Neural progenitor cell (in vitro differentiated cells): ENCODE measurements at regions not wholly inside any gene's neighbourhood (a gene's known extent, or its start where the extent isn't known, plus 50 kb on each side); places are given as distances from the start of the nearest gene placed in this dataset.

Source experiments
- DNase-seq: peaks from one replicate; pipeline ENCODE4 v3.0.0-alpha.2; 2016; ENCODE audit warnings: low spot score
- H2AFZ ChIP-seq: fragments of 200-600 bp; sonication (generic); replicated peaks from 2 replicates; pipeline ENCODE4 v1.6.1; 2016; ENCODE audit warnings: antibody characterized with exemption
- H3F3A ChIP-seq: fragments of 200-600 bp; sonication (generic); 2 replicates; pipeline ENCODE4 v1.6.1; 2016; ENCODE audit warnings: antibody characterized with exemption, low read depth
- H3K27ac ChIP-seq: fragments of 200-600 bp; sonication (generic); 2 replicates; pipeline ENCODE4 v1.5.1; 2016; ENCODE audit warnings: mild to moderate bottlenecking
- H3K27me3 ChIP-seq: fragments of 200-600 bp; sonication (generic); 2 replicates; pipeline ENCODE4 v1.6.1; 2016; ENCODE audit warnings: mild to moderate bottlenecking, moderate library complexity
- H3K36me3 ChIP-seq: fragments of 200-600 bp; sonication (generic); 2 replicates; pipeline ENCODE4 v1.5.1; 2016
- H3K4me1 ChIP-seq: fragments of 200-600 bp; sonication (generic); 2 replicates; pipeline ENCODE4 v1.6.1; 2016; ENCODE audit warnings: mixed run types
- H3K4me2 ChIP-seq: fragments of 200-600 bp; sonication (generic); 2 replicates; pipeline ENCODE4 v1.6.1; 2016
- H3K4me3 ChIP-seq: fragments of 200-600 bp; sonication (generic); 2 replicates; pipeline ENCODE4 v1.5.1; 2016
- H3K79me2 ChIP-seq: fragments of 200-600 bp; sonication (generic); 2 replicates; pipeline ENCODE4 v1.6.1; 2016; ENCODE audit warnings: low read depth
- H3K9ac ChIP-seq: fragments of 200-600 bp; sonication (generic); 2 replicates; pipeline ENCODE4 v1.6.1; 2016
- H3K9me3 ChIP-seq: fragments of 200-600 bp; sonication (generic); 2 replicates; pipeline ENCODE4 v1.5.1; 2016; ENCODE audit warnings: low read depth
- H4K20me1 ChIP-seq: fragments of 200-600 bp; sonication (generic); 2 replicates; pipeline ENCODE4 v1.6.1; 2016; ENCODE audit warnings: low read depth
- H3K27ac Mint-ChIP-seq: 3 replicates; pipeline ENCODE4 v1.8.0; 2021; ENCODE audit warnings: mixed read lengths
- H3K27me3 Mint-ChIP-seq: 2 replicates; pipeline ENCODE4 v1.8.0; 2022; ENCODE audit warnings: low read depth, mild to moderate bottlenecking, inconsistent platforms, moderate library complexity, mixed read lengths; ENCODE audit not compliant: insufficient read depth
- H3K36me3 Mint-ChIP-seq: 3 replicates; pipeline ENCODE4 v1.8.0; 2021; ENCODE audit warnings: mixed read lengths
- H3K4me1 Mint-ChIP-seq: 3 replicates; pipeline ENCODE4 v1.8.0; 2021; ENCODE audit warnings: mixed read lengths
- H3K4me3 Mint-ChIP-seq: 3 replicates; pipeline ENCODE4 v1.8.0; 2021; ENCODE audit warnings: mild to moderate bottlenecking, moderate library complexity, mixed read lengths
- H3K9me3 Mint-ChIP-seq: 3 replicates; pipeline ENCODE4 v1.8.0; 2020; ENCODE audit warnings: mixed read lengths
- EZH2 ChIP-seq: fragments of 200-600 bp; sonication (generic); IDR thresholded peaks from 2 replicates; pipeline ENCODE4 v1.6.1; 2017; ENCODE audit warnings: antibody characterized with exemption, mild to moderate bottlenecking, moderate library complexity
- EZH2phosphoT487 ChIP-seq: fragments of 200-600 bp; sonication (generic); IDR thresholded peaks from 2 replicates; pipeline ENCODE4 v1.6.1; 2017; ENCODE audit warnings: antibody characterized with exemption
- TF ChIP-seq, protein P1 (sequence below): fragments of 200-600 bp; sonication (generic); IDR thresholded peaks from 2 replicates; pipeline ENCODE4 v1.5.1; 2017; ENCODE audit warnings: antibody characterized with exemption, mild to moderate bottlenecking

DNA sequence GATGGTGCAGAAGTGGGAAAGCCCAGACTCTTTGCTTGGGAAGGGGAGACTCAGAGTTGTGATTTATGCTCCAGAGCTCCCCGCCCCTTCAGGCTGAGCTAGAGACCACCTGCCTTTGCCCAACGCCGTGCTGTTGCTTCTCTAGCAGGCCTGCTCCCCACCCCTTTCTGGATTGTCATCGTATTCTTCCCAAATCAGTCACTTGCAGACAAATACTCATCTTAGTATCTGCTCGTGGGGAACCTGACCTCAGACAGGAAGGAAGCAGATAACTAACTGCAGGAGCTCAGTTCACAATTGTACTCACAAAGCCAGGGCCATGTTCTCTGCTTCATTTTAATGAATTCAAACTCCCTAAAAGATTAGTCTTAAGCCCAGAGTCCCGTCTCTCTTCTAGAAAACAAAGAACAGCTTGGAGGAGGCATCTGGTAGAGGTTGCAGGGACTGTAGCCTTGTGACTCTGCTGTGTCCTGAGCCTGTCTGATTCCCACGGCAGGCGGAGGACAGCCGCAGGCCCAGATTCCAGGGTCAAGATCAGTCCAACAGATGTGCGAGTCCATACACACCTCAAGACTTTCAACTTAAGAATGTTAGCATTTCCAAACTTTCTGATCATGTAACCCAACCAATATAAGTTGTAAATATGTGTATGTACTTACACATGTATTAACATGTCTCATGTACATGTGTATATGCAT, 57.2 kb upstream of the GGTLC1 start:
- Histone ChIP-seq H2AFZ (no peak overlapping the region), H3K4me2 (no peak overlapping the region), H3K36me3 (no peaks in the 10 kb centered on the region), H3K27me3 (no peaks in the 10 kb centered on the region), H4K20me1 (no peaks in the 10 kb centered on the region), H3K4me3 (no peak overlapping the region), H3K4me1 (no peaks in the 10 kb centered on the region), H3K9ac (no peak overlapping the region), H3K27ac (no peak overlapping the region), H3K79me2 (no peaks in the 10 kb centered on the region), H3K9me3 (no peaks in the 10 kb centered on the region), H3F3A (no peaks in the 10 kb centered on the region)
- Mint-ChIP-seq H3K36me3 (no peaks in the 10 kb centered on the region), H3K9me3 (no peaks in the 10 kb centered on the region), H3K27ac (no peak overlapping the region), H3K4me1 (peaks cover 7% of the 10 kb centered on the region), H3K4me3 (no peak overlapping the region), H3K27me3 (no peaks in the 10 kb centered on the region)
- TF ChIP-seq, protein P1, sequence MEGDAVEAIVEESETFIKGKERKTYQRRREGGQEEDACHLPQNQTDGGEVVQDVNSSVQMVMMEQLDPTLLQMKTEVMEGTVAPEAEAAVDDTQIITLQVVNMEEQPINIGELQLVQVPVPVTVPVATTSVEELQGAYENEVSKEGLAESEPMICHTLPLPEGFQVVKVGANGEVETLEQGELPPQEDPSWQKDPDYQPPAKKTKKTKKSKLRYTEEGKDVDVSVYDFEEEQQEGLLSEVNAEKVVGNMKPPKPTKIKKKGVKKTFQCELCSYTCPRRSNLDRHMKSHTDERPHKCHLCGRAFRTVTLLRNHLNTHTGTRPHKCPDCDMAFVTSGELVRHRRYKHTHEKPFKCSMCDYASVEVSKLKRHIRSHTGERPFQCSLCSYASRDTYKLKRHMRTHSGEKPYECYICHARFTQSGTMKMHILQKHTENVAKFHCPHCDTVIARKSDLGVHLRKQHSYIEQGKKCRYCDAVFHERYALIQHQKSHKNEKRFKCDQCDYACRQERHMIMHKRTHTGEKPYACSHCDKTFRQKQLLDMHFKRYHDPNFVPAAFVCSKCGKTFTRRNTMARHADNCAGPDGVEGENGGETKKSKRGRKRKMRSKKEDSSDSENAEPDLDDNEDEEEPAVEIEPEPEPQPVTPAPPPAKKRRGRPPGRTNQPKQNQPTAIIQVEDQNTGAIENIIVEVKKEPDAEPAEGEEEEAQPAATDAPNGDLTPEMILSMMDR, result no peak
- no peak for TF ChIP-seq EZH2
- no peak for DNase-seq

- Mint-ChIP-seq H3K4me1 (peaks cover 7% of the 10 kb centered on the region), H3K27me3 (no peaks in the 10 kb centered on the region), H3K4me3 (no peak overlapping the region), H3K9me3 (no peaks in the 10 kb centered on the region), H3K27ac (no peak overlapping the region), H3K36me3 (no peaks in the 10 kb centered on the region)
- Histone ChIP-seq H3F3A (no peaks in the 10 kb centered on the region), H3K4me2 (no peak overlapping the region), H3K36me3 (no peaks in the 10 kb centered on the region), H3K9me3 (no peaks in the 10 kb centered on the region), H3K9ac (no peak overlapping the region), H3K79me2 (no peaks in the 10 kb centered on the region), H2AFZ (no peak overlapping the region), H3K27ac (no peak overlapping the region), H3K4me1 (no peaks in the 10 kb centered on the region), H3K27me3 (no peaks in the 10 kb centered on the region), H3K4me3 (no peak overlapping the region), H4K20me1 (no peaks in the 10 kb centered on the region)
- no peak for DNase-seq
- TF ChIP-seq, protein P1, result no peak
- TF ChIP-seq EZH2phosphoT487 (no peak), EZH2 (no peak)
Observed at GRCh38 chr20:24043294-24043693, 54.7 kb upstream of the GGTLC1 start.

- H3K9me3 Mint-ChIP-seq, result no peaks in the 10 kb centered on the region
- H3K36me3 Mint-ChIP-seq, result no peaks in the 10 kb centered on the region
- Histone ChIP-seq H2AFZ (no peak overlapping the region), H3K9ac (no peak overlapping the region), H3K4me3 (no peak overlapping the region), H3F3A (no peaks in the 10 kb centered on the region), H3K27ac (no peak overlapping the region), H3K9me3 (no peaks in the 10 kb centered on the region), H4K20me1 (no peaks in the 10 kb centered on the region), H3K4me2 (no peak overlapping the region), H3K27me3 (no peaks in the 10 kb centered on the region), H3K36me3 (no peaks in the 10 kb centered on the region), H3K79me2 (no peaks in the 10 kb centered on the region), H3K4me1 (no peaks in the 10 kb centered on the region)
- TF ChIP-seq EZH2phosphoT487 (no peak), EZH2 (no peak)
- TF ChIP-seq, protein P1, result no peak
- peaks cover 7% of the 10 kb centered on the region for H3K4me1 Mint-ChIP-seq
- H3K27ac Mint-ChIP-seq, result no peak overlapping the region
- no peak overlapping the region for H3K4me3 Mint-ChIP-seq
- H3K27me3 Mint-ChIP-seq, result no peaks in the 10 kb centered on the region
- no peak for DNase-seq
Observed at GRCh38 chr20:24042646-24043045, 54.1 kb upstream of the GGTLC1 start.
